22Rv1 (cell line): ENCODE measurements at regions not wholly inside any gene's neighbourhood (a gene's known extent, or its start where the extent isn't known, plus 50 kb on each side); places are given as distances from the start of the nearest gene placed in this dataset.

ENCODE experiments used
- ZFX ChIP-seq: fragments of 450-650 bp; IDR thresholded peaks from 2 replicates; pipeline ENCODE4 v1.6.1; 2017; ENCODE audit warnings: antibody characterized with exemption, borderline replicate concordance
- TF ChIP-seq, protein P1 (sequence below): fragments of 450-650 bp; IDR thresholded peaks from 2 replicates; pipeline ENCODE4 v1.5.1; 2017; ENCODE audit warnings: mild to moderate bottlenecking

DNA sequence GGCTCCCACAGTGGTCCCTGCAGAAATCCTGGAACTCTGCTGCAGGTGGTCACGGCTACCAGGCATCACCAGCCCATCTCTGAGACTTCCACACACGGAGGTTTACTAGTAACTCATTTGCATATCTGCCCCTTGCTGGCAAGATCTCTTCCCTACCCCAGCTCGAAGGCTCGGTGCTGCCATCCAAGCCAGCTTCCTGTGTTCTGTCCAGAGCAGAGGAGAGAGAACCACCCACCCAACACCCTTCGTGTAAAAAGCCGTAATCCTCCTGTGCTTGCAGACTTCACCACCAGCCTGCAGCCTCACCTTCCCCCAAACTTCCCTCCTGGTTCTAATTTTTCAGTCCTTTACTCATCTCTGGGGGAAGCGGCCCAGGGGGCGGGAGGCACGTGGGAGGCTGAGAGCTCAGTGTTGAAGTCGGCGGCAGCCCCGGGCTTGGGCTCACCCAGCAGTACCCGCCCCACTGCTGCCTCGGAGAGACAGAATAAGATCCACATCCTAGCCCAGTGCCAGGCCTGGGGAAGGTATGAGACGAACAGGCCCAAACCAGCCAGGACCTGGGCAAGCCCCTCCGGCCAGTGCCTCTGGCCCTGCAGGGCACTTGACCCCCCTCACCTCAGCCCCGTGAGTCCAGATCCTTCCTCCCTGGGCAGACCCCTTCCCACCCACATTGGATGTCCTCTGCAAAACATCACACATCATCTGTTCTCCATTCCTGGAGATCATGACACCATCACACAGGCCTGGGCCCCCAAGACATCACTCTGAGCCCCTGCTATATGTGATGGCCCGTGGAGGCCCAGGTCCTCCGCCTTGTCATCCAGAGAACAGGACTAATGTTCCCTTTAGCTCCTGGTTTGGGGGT, 145.8 kb upstream of the ID2 start:
- TF ChIP-seq, protein P1, sequence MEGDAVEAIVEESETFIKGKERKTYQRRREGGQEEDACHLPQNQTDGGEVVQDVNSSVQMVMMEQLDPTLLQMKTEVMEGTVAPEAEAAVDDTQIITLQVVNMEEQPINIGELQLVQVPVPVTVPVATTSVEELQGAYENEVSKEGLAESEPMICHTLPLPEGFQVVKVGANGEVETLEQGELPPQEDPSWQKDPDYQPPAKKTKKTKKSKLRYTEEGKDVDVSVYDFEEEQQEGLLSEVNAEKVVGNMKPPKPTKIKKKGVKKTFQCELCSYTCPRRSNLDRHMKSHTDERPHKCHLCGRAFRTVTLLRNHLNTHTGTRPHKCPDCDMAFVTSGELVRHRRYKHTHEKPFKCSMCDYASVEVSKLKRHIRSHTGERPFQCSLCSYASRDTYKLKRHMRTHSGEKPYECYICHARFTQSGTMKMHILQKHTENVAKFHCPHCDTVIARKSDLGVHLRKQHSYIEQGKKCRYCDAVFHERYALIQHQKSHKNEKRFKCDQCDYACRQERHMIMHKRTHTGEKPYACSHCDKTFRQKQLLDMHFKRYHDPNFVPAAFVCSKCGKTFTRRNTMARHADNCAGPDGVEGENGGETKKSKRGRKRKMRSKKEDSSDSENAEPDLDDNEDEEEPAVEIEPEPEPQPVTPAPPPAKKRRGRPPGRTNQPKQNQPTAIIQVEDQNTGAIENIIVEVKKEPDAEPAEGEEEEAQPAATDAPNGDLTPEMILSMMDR: no peak
- no peak for TF ChIP-seq ZFX
